CD4-positive, alpha-beta memory T cell (primary cell): ENCODE measurements at regions not wholly inside any gene's neighbourhood (a gene's known extent, or its start where the extent isn't known, plus 50 kb on each side); places are given as distances from the start of the nearest gene placed in this dataset.

Experiments used
- CTCF ChIA-PET: fragments of 350-600 bp; sonication (Branson Sonifier 250); formaldehyde crosslinking; loops from one replicate; lab custom pipeline; 2021; ENCODE audit warnings: inconsistent platforms; ENCODE audit not compliant: partially characterized antibody; lab: Charles Lee
- POLR2A ChIA-PET: fragments of 350-600 bp; sonication (Branson Sonifier 250); formaldehyde crosslinking; loops from one replicate; lab custom pipeline; 2021; ENCODE audit not compliant: partially characterized antibody; lab: Charles Lee
- DNase-seq, 5 donors: peaks; one replicate each; pipeline versions ENCODE4 v3.0.0 to v3.0.0-alpha.2; 2020 to 2022; ENCODE audit warnings: mixed read lengths in 1 of 5
- H3K27ac ChIP-seq: one replicate; pipeline ENCODE4 v1.7.0; 2013; ENCODE audit warnings: low read depth, low read length
- H3K27me3 ChIP-seq: 2 replicates; pipeline ENCODE4 v1.7.0; 2013; ENCODE audit warnings: mild to moderate bottlenecking, low read length, moderate library complexity; ENCODE audit not compliant: insufficient read depth
- H3K36me3 ChIP-seq: 2 replicates; pipeline ENCODE4 v1.7.0; 2013; ENCODE audit warnings: mild to moderate bottlenecking, low read length, moderate library complexity; ENCODE audit not compliant: insufficient read depth
- H3K4me1 ChIP-seq: 2 replicates; pipeline ENCODE4 v1.7.0; 2013; ENCODE audit warnings: mild to moderate bottlenecking, low read length, moderate library complexity; ENCODE audit not compliant: insufficient read depth
- H3K4me3 ChIP-seq, 2 donors: one replicate each; pipeline ENCODE4 v1.7.0; 2013; ENCODE audit warnings: low read length in 2 of 2, mild to moderate bottlenecking in 1 of 2
- H3K9me3 ChIP-seq, 2 donors: one replicate each; pipeline ENCODE4 v1.7.0; 2013; ENCODE audit warnings: low read length in 2 of 2, control low read depth in 1 of 2; ENCODE audit not compliant: control insufficient read depth in 1 of 2
- H3K27ac Mint-ChIP-seq, 7 donors: one replicate each; pipeline ENCODE4 v1.8.0; 2020 to 2021; ENCODE audit warnings: mixed read lengths in 7 of 7, mild to moderate bottlenecking in 6 of 7, inconsistent platforms in 3 of 7, moderate library complexity in 3 of 7
- H3K27me3 Mint-ChIP-seq, 2 donors: one replicate each; pipeline ENCODE4 v1.8.0; 2020 to 2021; ENCODE audit warnings: mixed read lengths in 2 of 2
- H3K36me3 Mint-ChIP-seq, 2 donors: one replicate each; pipeline ENCODE4 v1.8.0; 2020 to 2021; ENCODE audit warnings: mixed read lengths in 2 of 2, inconsistent platforms in 1 of 2, mild to moderate bottlenecking in 1 of 2
- H3K4me1 Mint-ChIP-seq, 4 donors: one replicate each; pipeline ENCODE4 v1.8.0; 2020 to 2021; ENCODE audit warnings: mixed read lengths in 4 of 4, mild to moderate bottlenecking in 1 of 4
- H3K4me3 Mint-ChIP-seq, 8 donors: one replicate each; pipeline ENCODE4 v1.8.0; 2020 to 2021; ENCODE audit warnings: mixed read lengths in 8 of 8, mild to moderate bottlenecking in 7 of 8, moderate library complexity in 6 of 8, inconsistent platforms in 3 of 8
- H3K9me3 Mint-ChIP-seq, 8 donors: one replicate each; pipeline ENCODE4 v1.8.0; 2020 to 2021; ENCODE audit warnings: mixed read lengths in 8 of 8, mild to moderate bottlenecking in 5 of 8, inconsistent platforms in 3 of 8, moderate library complexity in 1 of 8
- intact Hi-C: fragments of 100-400 bp; cut with micrococcal nuclease; formaldehyde crosslinking; loops from one replicate; pipeline ENCODE4 v1.15.1; 2023

- Mint-ChIP-seq H3K4me3 (no peak overlapping the region), H3K4me1 (no peaks in the 10 kb centered on the region), H3K27ac (no peak overlapping the region), H3K27me3 (peaks cover 0 to 2% of the 10 kb centered on the region in 2 donors), H3K9me3 (peaks cover 0 to 22% (median 3%) of the 10 kb centered on the region in 8 donors), H3K36me3 (no peaks in the 10 kb centered on the region)
- POLR2A ChIA-PET: no interaction called here
- H3K4me1 ChIP-seq: no peaks in the 10 kb centered on the region
- no peaks in the 10 kb centered on the region for H3K9me3 ChIP-seq
- no peak overlapping the region for H3K4me3 ChIP-seq
- intact Hi-C loops: no loop called here
- H3K36me3 ChIP-seq: no peaks in the 10 kb centered on the region
- H3K27ac ChIP-seq: no peak overlapping the region
- H3K27me3 ChIP-seq: no peaks in the 10 kb centered on the region
- no peak for DNase-seq
- CTCF ChIA-PET: no interaction called here
Measured at GRCh38 chr2:220310451-220310861, 683.0 kb downstream of the SLC4A3 start.

GRCh38 chr2:220315098-220315823 is 687.8 kb downstream of the SLC4A3 start:
- Mint-ChIP-seq H3K27ac (no peak overlapping the region), H3K9me3 (peaks cover 0 to 22% (median 3%) of the 10 kb centered on the region in 8 donors), H3K4me1 (no peaks in the 10 kb centered on the region), H3K36me3 (no peaks in the 10 kb centered on the region), H3K4me3 (no peak overlapping the region), H3K27me3 (no peaks in the 10 kb centered on the region)
- Histone ChIP-seq H3K27ac (no peak overlapping the region), H3K4me1 (no peaks in the 10 kb centered on the region), H3K9me3 (no peaks in the 10 kb centered on the region), H3K36me3 (no peaks in the 10 kb centered on the region), H3K27me3 (no peaks in the 10 kb centered on the region), H3K4me3 (no peak overlapping the region)
- CTCF ChIA-PET: no interaction called here
- POLR2A ChIA-PET: no interaction called here
- intact Hi-C loops: no loop called here
- DNase-seq: no peak

GRCh38 chr2:220318037-220318436 is 690.6 kb downstream of the SLC4A3 start:
- Mint-ChIP-seq H3K9me3 (peaks cover 0 to 15% (median 3%) of the 10 kb centered on the region in 8 donors), H3K4me3 (no peak overlapping the region), H3K27ac (no peak overlapping the region), H3K36me3 (no peaks in the 10 kb centered on the region), H3K27me3 (no peaks in the 10 kb centered on the region), H3K4me1 (no peaks in the 10 kb centered on the region)
- H3K27ac ChIP-seq: no peak overlapping the region
- H3K9me3 ChIP-seq: no peaks in the 10 kb centered on the region
- H3K4me3 ChIP-seq: no peak overlapping the region
- ChIA-PET POLR2A (no interaction called here), CTCF (no interaction called here)
- no peaks in the 10 kb centered on the region for H3K4me1 ChIP-seq
- no peaks in the 10 kb centered on the region for H3K36me3 ChIP-seq
- intact Hi-C loops: no loop called here
- no peak for DNase-seq
- H3K27me3 ChIP-seq: no peaks in the 10 kb centered on the region

- Mint-ChIP-seq H3K4me1 (no peaks in the 10 kb centered on the region), H3K27ac (no peak overlapping the region), H3K4me3 (no peak overlapping the region), H3K36me3 (no peaks in the 10 kb centered on the region), H3K9me3 (peaks cover 0 to 12% (median 3%) of the 10 kb centered on the region in 8 donors), H3K27me3 (no peaks in the 10 kb centered on the region)
- H3K27me3 ChIP-seq: no peaks in the 10 kb centered on the region
- no peak overlapping the region for H3K27ac ChIP-seq
- no peak for DNase-seq
- ChIA-PET POLR2A (no interaction called here), CTCF (no interaction called here)
- no peaks in the 10 kb centered on the region for H3K36me3 ChIP-seq
- H3K9me3 ChIP-seq: no peaks in the 10 kb centered on the region
- H3K4me1 ChIP-seq: no peaks in the 10 kb centered on the region
- H3K4me3 ChIP-seq: no peak overlapping the region
- intact Hi-C loops: no loop called here
Measured at GRCh38 chr2:220318508-220318907, 691.1 kb downstream of the SLC4A3 start.

- Histone ChIP-seq H3K27me3 (no peaks in the 10 kb centered on the region), H3K27ac (no peak overlapping the region), H3K36me3 (no peaks in the 10 kb centered on the region), H3K9me3 (no peaks in the 10 kb centered on the region), H3K4me3 (no peak overlapping the region), H3K4me1 (no peaks in the 10 kb centered on the region)
- Mint-ChIP-seq H3K4me3 (no peak overlapping the region), H3K27ac (no peak overlapping the region), H3K36me3 (no peaks in the 10 kb centered on the region), H3K4me1 (no peaks in the 10 kb centered on the region), H3K9me3 (peaks cover 0 to 4% (median 2%) of the 10 kb centered on the region in 8 donors), H3K27me3 (no peaks in the 10 kb centered on the region)
- intact Hi-C loops: no loop called here
- CTCF ChIA-PET: no interaction called here
- POLR2A ChIA-PET: no interaction called here
- no peak for DNase-seq
Measured at GRCh38 chr2:220320326-220320725, 692.9 kb downstream of the SLC4A3 start.

- Histone ChIP-seq H3K27ac (no peak overlapping the region), H3K36me3 (no peaks in the 10 kb centered on the region), H3K4me1 (no peaks in the 10 kb centered on the region), H3K27me3 (no peaks in the 10 kb centered on the region), H3K9me3 (no peaks in the 10 kb centered on the region), H3K4me3 (no peak overlapping the region)
- Mint-ChIP-seq H3K27ac (no peak overlapping the region), H3K4me3 (no peak overlapping the region), H3K4me1 (no peaks in the 10 kb centered on the region), H3K36me3 (no peaks in the 10 kb centered on the region), H3K9me3 (peaks cover 2 to 21% (median 9%) of the 10 kb centered on the region in 8 donors), H3K27me3 (no peaks in the 10 kb centered on the region)
- intact Hi-C loops: no loop called here
- CTCF ChIA-PET: no interaction called here
- POLR2A ChIA-PET: no interaction called here
- no peak for DNase-seq
Measured at GRCh38 chr2:220332886-220333285, 705.5 kb downstream of the SLC4A3 start.

GRCh38 chr2:220334210-220334609 is 706.8 kb downstream of the SLC4A3 start:
- H3K4me1 ChIP-seq: no peaks in the 10 kb centered on the region
- Mint-ChIP-seq H3K4me1 (no peaks in the 10 kb centered on the region), H3K27me3 (no peaks in the 10 kb centered on the region), H3K27ac (no peak overlapping the region), H3K36me3 (no peaks in the 10 kb centered on the region), H3K4me3 (no peak overlapping the region), H3K9me3 (peaks cover 0 to 21% (median 9%) of the 10 kb centered on the region in 8 donors)
- H3K27me3 ChIP-seq: no peaks in the 10 kb centered on the region
- no peaks in the 10 kb centered on the region for H3K36me3 ChIP-seq
- CTCF ChIA-PET: no interaction called here
- intact Hi-C loops: no loop called here
- no peak overlapping the region for H3K4me3 ChIP-seq
- no peak overlapping the region for H3K27ac ChIP-seq
- H3K9me3 ChIP-seq: no peaks in the 10 kb centered on the region
- POLR2A ChIA-PET: no interaction called here
- DNase-seq: no peak
